SHP77 treated with DMSO at 0.1 percent for 48 hours (cell line): ENCODE measurements at regions not wholly inside any gene's neighbourhood (a gene's known extent, or its start where the extent isn't known, plus 50 kb on each side); places are given as distances from the start of the nearest gene placed in this dataset.
"Not testable (repeated sequence)": the region's sequence is repeated elsewhere in the genome, so short reads cannot be mapped to it uniquely, and the experiment has no call there.

Experiments
- DNase-seq: peaks from one replicate; lab custom pipeline; 2025; lab: John Stamatoyannopoulos, UW

- no peak for DNase-seq
Observed at GRCh38 chr2:8606649-8607550, 75.0 kb upstream of the ID2 start.

DNA sequence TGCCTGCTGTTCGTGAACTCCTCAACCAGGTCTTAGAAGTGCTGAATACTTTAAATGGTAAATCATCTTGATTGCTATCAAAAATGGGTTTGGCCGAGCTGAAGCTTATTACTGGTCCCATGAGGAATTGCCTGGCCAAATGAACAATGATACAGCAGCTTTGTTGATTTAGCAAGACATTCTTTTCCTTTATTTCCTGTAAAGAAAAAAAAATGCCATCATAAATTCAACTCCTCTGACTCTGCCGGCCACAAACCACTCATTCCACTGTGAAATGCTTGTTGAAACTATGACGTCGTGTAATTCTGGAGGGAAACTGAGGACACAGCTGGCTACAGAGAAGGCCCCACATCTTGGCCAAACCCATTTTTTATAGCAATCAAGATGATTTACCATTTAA, 74.2 kb upstream of the ID2 start:
- no peak for DNase-seq

GRCh38 chr2:8608411-8608954, 73.4 kb upstream of the ID2 start:
- no peak for DNase-seq

GRCh38 chr2:8609357-8609811, 72.5 kb upstream of the ID2 start:
- DNase-seq: no peak

GRCh38 chr2:8610775-8611174, 71.1 kb upstream of the ID2 start:
- DNase-seq: not testable (repeated sequence)

DNA sequence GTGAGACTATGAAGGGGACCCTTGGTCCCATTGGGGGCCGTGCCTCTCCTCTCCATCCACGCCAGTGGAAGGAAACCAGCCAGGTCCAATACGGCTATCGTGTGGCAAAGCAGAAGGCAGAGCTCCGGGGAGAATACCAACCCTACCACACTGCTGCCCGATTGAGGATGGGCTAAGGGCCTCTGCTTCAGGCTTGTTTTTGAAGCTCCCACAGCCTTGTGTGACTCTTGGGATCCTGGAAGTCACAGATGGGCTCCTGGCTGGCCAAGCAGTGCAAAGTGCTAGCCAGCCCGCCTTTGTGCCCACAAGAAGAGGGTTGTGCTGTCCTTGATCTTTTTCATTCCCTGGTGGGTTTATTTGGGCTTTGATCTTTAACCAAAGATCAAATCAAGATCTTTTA, 70.6 kb upstream of the ID2 start:
- DNase-seq: no peak

- no peak for DNase-seq
Observed at GRCh38 chr2:8611700-8612099, 70.2 kb upstream of the ID2 start.

- no peak for DNase-seq
Observed at GRCh38 chr2:8612734-8613179, 69.1 kb upstream of the ID2 start.

DNA sequence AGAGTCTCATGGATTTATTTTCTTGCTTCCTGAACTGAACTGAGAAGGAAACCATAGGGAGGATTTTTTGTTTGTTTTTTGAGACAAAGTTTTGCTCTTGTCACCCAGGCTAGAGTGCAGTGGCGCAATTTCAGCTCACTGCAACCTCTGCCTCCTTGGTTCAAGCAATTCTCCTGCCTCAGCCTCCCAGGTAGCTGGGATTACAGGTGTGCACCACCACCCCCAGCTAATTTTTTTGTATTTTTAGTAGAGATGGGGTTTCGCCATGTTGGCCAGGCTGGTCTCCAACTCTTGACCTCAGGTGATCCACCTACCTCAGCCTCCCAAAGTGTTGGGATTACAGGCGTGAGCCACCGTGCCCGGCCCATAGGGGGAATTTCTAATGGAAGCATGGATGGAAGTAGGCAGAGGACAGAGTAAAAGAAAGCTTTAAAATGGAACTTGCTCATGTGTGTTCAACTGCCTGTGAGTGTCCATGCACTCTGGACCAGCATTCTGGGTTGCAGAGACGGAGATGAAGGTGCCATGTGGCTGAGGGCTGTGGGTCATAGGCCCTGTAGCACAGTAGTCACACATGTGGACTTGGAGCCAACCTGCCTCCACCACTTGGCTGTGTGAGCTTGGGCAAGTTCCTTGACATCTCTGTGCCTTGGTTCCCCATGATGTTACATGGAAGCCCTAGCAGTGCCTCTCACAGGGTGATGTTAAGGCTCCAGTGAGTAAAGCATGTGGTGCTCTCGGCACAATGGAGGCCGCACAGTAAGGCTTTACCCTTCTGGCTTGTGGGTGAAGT, 68.5 kb upstream of the ID2 start:
- DNase-seq: not testable (repeated sequence)

- no peak for DNase-seq
Observed at GRCh38 chr2:8614646-8615045, 67.2 kb upstream of the ID2 start.

DNA sequence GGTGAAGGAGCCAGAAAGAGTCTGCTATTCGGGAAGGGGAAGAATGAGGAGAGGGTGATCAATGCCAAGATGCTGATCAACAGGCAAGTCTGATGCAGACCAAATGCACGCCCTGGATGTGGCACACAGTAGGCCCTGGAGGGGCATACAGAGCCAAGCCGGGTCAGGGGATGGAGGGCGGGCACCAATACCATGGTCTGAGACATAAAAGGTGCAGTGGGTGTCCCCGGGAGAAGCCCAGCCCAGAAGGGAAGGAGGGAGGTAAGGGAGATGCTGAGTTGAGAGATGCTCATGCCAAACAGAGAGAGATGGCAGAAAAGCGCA, 66.6 kb upstream of the ID2 start:
- DNase-seq: no peak

GRCh38 chr2:8615576-8616281, 66.1 kb upstream of the ID2 start:
- no peak for DNase-seq

DNA sequence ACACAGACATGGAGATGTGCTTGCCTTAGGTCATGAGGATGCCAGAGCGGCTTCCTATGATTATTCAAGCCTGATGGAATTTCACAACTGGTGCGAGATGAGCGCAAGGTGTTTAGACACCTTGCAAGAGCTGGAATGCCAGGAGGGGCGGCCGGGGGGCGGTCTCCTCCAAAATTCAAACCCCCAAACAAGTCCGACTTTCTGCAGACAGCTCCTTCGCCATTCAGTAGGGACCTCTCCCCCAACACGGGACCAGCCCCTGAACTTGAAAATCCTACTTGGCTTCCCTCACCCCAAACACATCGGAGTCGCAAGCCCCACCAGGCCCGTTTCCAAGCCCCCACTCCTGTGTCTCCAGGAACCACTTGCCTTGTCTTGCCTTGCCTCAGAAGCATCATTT, 64.8 kb upstream of the ID2 start:
- no peak for DNase-seq

DNA sequence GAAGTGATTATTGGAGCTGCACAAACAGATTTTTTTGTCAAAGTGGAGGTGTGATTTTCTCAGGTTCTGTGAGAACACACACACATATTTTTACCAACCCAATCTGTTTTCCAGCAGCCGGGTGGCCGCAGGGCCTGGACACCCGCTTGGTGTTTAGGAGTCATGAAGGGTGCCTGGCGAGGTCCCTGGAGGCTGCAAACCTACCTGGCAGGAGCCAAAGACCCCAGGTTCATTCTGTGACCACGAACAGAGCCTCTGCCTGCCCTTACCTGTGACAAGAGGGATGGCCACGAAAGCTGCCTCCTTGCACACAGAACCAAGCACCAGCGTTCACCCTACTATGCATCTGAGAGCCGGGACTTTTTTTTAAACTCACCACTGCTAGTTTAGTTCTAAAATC, 64.3 kb upstream of the ID2 start:
- DNase-seq: no peak

DNA sequence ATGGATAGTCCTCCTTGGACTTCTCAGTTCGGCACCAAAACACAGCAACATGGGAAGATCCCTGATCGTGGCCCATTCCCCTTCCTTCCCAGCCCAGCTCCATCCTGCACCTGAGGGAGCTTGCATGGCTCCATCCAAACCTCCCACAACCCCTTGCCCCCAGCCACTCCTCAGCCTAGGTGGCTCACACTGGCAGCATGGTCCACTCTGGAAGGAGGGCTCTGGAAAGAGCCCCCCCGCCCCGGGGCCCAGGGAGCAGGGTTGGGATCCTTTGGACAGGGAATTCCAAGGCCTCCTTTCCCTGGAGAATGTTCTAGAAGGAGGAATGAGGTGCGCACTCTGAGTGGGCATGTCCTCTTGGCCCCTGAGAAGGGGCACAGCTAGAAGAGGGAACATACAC, 62.8 kb upstream of the ID2 start:
- no peak for DNase-seq

GRCh38 chr2:8620611-8621382, 61.1 kb upstream of the ID2 start:
- no peak for DNase-seq

GRCh38 chr2:8622199-8622911, 59.5 kb upstream of the ID2 start:
- DNase-seq: no peak

- no peak for DNase-seq
Observed at GRCh38 chr2:8622924-8623465, 58.9 kb upstream of the ID2 start.

- DNase-seq: no peak
Observed at GRCh38 chr2:8623576-8623957, 58.3 kb upstream of the ID2 start.

- DNase-seq: no peak
Observed at GRCh38 chr2:8623958-8624591, 57.8 kb upstream of the ID2 start.
